ENCODE measurements at regions not wholly inside any gene's neighbourhood (a gene's known extent, or its start where the extent isn't known, plus 50 kb on each side); places are given as distances from the start of the nearest gene placed in this dataset.

GRCh38 chr18:5608846-5609245 is 65.0 kb upstream of the EPB41L3 start:
- Histone ChIP-seq H3K4me3 (ENCODE audit: low read depth in 1 of 2, low read length in 2 of 2) (no peak overlapping the region), H3K36me3 (ENCODE audit: control insufficient read depth in 1 of 2, insufficient read depth in 2 of 2, low read length in 2 of 2) (peaks cover 0 to 5% of the 10 kb centered on the region in 2 donors), H3K27me3 (ENCODE audit: control insufficient read depth in 1 of 2, insufficient read depth in 2 of 2, low read length in 2 of 2) (no peaks in the 10 kb centered on the region), H3K9me3 (ENCODE audit: control insufficient read depth in 1 of 2, low read length in 2 of 2) (no peaks in the 10 kb centered on the region), H3K4me1 (ENCODE audit: control insufficient read depth in 1 of 2, insufficient read depth in 2 of 2, low read length in 2 of 2) (no peaks in the 10 kb centered on the region), H3K9ac (ENCODE audit: low read depth in 1 of 2, low read length in 2 of 2) (no peak overlapping the region), H3K27ac (ENCODE audit: low read depth, low read length) (no peak overlapping the region)

- Histone ChIP-seq H3K9me3 (ENCODE audit: control insufficient read depth in 1 of 2, low read length in 2 of 2) (no peaks in the 10 kb centered on the region), H3K27me3 (ENCODE audit: control insufficient read depth in 1 of 2, insufficient read depth in 2 of 2, low read length in 2 of 2) (no peaks in the 10 kb centered on the region), H3K27ac (ENCODE audit: low read depth, low read length) (no peak overlapping the region), H3K4me3 (ENCODE audit: low read depth in 1 of 2, low read length in 2 of 2) (no peak overlapping the region), H3K9ac (ENCODE audit: low read depth in 1 of 2, low read length in 2 of 2) (no peak overlapping the region), H3K4me1 (ENCODE audit: control insufficient read depth in 1 of 2, insufficient read depth in 2 of 2, low read length in 2 of 2) (peaks cover 4 to 7% of the 10 kb centered on the region in 2 donors), H3K36me3 (ENCODE audit: control insufficient read depth in 1 of 2, insufficient read depth in 2 of 2, low read length in 2 of 2) (peaks cover 0 to 5% of the 10 kb centered on the region in 2 donors)
These were observed 63.2 kb upstream of the EPB41L3 start for GRCh38 chr18:5606951-5607350.

GRCh38 chr18:5604778-5605177 is 61.0 kb upstream of the EPB41L3 start:
- Histone ChIP-seq H3K9me3 (ENCODE audit: control insufficient read depth in 1 of 2, low read length in 2 of 2) (no peaks in the 10 kb centered on the region), H3K36me3 (ENCODE audit: control insufficient read depth in 1 of 2, insufficient read depth in 2 of 2, low read length in 2 of 2) (peaks cover 0 to under 1% of the 10 kb centered on the region in 2 donors), H3K4me3 (ENCODE audit: low read depth in 1 of 2, low read length in 2 of 2) (no peak overlapping the region), H3K9ac (ENCODE audit: low read depth in 1 of 2, low read length in 2 of 2) (no peak overlapping the region), H3K4me1 (ENCODE audit: control insufficient read depth in 1 of 2, insufficient read depth in 2 of 2, low read length in 2 of 2) (peaks cover 12 to 20% of the 10 kb centered on the region in 2 donors), H3K27ac (ENCODE audit: low read depth, low read length) (no peak overlapping the region), H3K27me3 (ENCODE audit: control insufficient read depth in 1 of 2, insufficient read depth in 2 of 2, low read length in 2 of 2) (no peaks in the 10 kb centered on the region)

- Histone ChIP-seq H3K4me1 (ENCODE audit: control insufficient read depth in 1 of 2, insufficient read depth in 2 of 2, low read length in 2 of 2) (peaks cover 12 to 20% of the 10 kb centered on the region in 2 donors), H3K9ac (ENCODE audit: low read depth in 1 of 2, low read length in 2 of 2) (no peak overlapping the region), H3K27ac (ENCODE audit: low read depth, low read length) (no peak overlapping the region), H3K36me3 (ENCODE audit: control insufficient read depth in 1 of 2, insufficient read depth in 2 of 2, low read length in 2 of 2) (peaks cover 0 to 2% of the 10 kb centered on the region in 2 donors), H3K27me3 (ENCODE audit: control insufficient read depth in 1 of 2, insufficient read depth in 2 of 2, low read length in 2 of 2) (no peaks in the 10 kb centered on the region), H3K4me3 (ENCODE audit: low read depth in 1 of 2, low read length in 2 of 2) (no peak overlapping the region), H3K9me3 (ENCODE audit: control insufficient read depth in 1 of 2, low read length in 2 of 2) (no peaks in the 10 kb centered on the region)
These were observed 59.4 kb upstream of the EPB41L3 start for GRCh38 chr18:5603153-5603552.

GRCh38 chr18:5601188-5601624 is 57.4 kb upstream of the EPB41L3 start:
- Histone ChIP-seq H3K27ac (ENCODE audit: low read depth, low read length) (no peak overlapping the region), H3K9ac (ENCODE audit: low read depth in 1 of 2, low read length in 2 of 2) (no peak overlapping the region), H3K27me3 (ENCODE audit: control insufficient read depth in 1 of 2, insufficient read depth in 2 of 2, low read length in 2 of 2) (no peaks in the 10 kb centered on the region), H3K36me3 (ENCODE audit: control insufficient read depth in 1 of 2, insufficient read depth in 2 of 2, low read length in 2 of 2) (peaks cover 0 to 7% of the 10 kb centered on the region in 2 donors), H3K4me3 (ENCODE audit: low read depth in 1 of 2, low read length in 2 of 2) (peak overlapping the region in 1 of 2 donors; percentile 13), H3K9me3 (ENCODE audit: control insufficient read depth in 1 of 2, low read length in 2 of 2) (no peaks in the 10 kb centered on the region), H3K4me1 (ENCODE audit: control insufficient read depth in 1 of 2, insufficient read depth in 2 of 2, low read length in 2 of 2) (peaks cover 12 to 20% of the 10 kb centered on the region in 2 donors)

GRCh38 chr18:5600378-5601071 is 56.7 kb upstream of the EPB41L3 start:
- Histone ChIP-seq H3K4me1 (ENCODE audit: control insufficient read depth in 1 of 2, insufficient read depth in 2 of 2, low read length in 2 of 2) (peaks cover 12 to 20% of the 10 kb centered on the region in 2 donors), H3K4me3 (ENCODE audit: low read depth in 1 of 2, low read length in 2 of 2) (peak overlapping the region in 1 of 2 donors; percentile 13), H3K27ac (ENCODE audit: low read depth, low read length) (no peak overlapping the region), H3K9me3 (ENCODE audit: control insufficient read depth in 1 of 2, low read length in 2 of 2) (no peaks in the 10 kb centered on the region), H3K36me3 (ENCODE audit: control insufficient read depth in 1 of 2, insufficient read depth in 2 of 2, low read length in 2 of 2) (peaks cover 0 to 7% of the 10 kb centered on the region in 2 donors), H3K27me3 (ENCODE audit: control insufficient read depth in 1 of 2, insufficient read depth in 2 of 2, low read length in 2 of 2) (no peaks in the 10 kb centered on the region), H3K9ac (ENCODE audit: low read depth in 1 of 2, low read length in 2 of 2) (no peak overlapping the region)

GRCh38 chr18:5596585-5596984 is 52.8 kb upstream of the EPB41L3 start:
- H3K9ac ChIP-seq (ENCODE audit: low read depth in 1 of 2, low read length in 2 of 2) = no peak overlapping the region
- H3K27me3 ChIP-seq (ENCODE audit: control insufficient read depth in 1 of 2, insufficient read depth in 2 of 2, low read length in 2 of 2) = no peaks in the 10 kb centered on the region
- H3K27ac ChIP-seq (ENCODE audit: low read depth, low read length) = no peak overlapping the region
- peaks cover 6 to 9% of the 10 kb centered on the region in 2 donors for H3K4me1 ChIP-seq (ENCODE audit: control insufficient read depth in 1 of 2, insufficient read depth in 2 of 2, low read length in 2 of 2)
- peaks cover 0 to 4% of the 10 kb centered on the region in 2 donors for H3K9me3 ChIP-seq (ENCODE audit: control insufficient read depth in 1 of 2, low read length in 2 of 2)
- H3K4me3 ChIP-seq (ENCODE audit: low read depth in 1 of 2, low read length in 2 of 2) = no peak overlapping the region
- peaks cover 0 to 15% of the 10 kb centered on the region in 2 donors for H3K36me3 ChIP-seq (ENCODE audit: control insufficient read depth in 1 of 2, insufficient read depth in 2 of 2, low read length in 2 of 2)
